ENCODE measurements at regions not wholly inside any gene's neighbourhood (a gene's known extent, or its start where the extent isn't known, plus 50 kb on each side); places are given as distances from the start of the nearest gene placed in this dataset.

- no peaks in the 10 kb centered on the region for H3K36me3 Mint-ChIP-seq (ENCODE audit: insufficient read depth)
- H3K4me3 Mint-ChIP-seq = no peak overlapping the region
- H3K27me3 Mint-ChIP-seq = peaks cover 9% of the 10 kb centered on the region
- no peak overlapping the region for H3K27ac Mint-ChIP-seq (ENCODE audit: low read depth)
- no peaks in the 10 kb centered on the region for H3K9me3 Mint-ChIP-seq
- ATAC-seq (replicated peaks; ENCODE audit: extremely low read depth, poor library complexity, severe bottlenecking) = no peak
- H3K4me1 Mint-ChIP-seq = no peaks in the 10 kb centered on the region
- DNase-seq (ENCODE audit: low spot score in 2 of 2) = no peak
These were observed 192.0 kb downstream of the SMIM20 start for GRCh38 chr4:26105815-26106699.

GRCh38 chr4:26106776-26107175, 192.8 kb downstream of the SMIM20 start:
- no peaks in the 10 kb centered on the region for H3K4me1 Mint-ChIP-seq
- H3K27me3 Mint-ChIP-seq = peaks cover 16% of the 10 kb centered on the region
- DNase-seq (ENCODE audit: low spot score in 2 of 2) (no peak), ATAC-seq (replicated peaks; ENCODE audit: extremely low read depth, poor library complexity, severe bottlenecking) (no peak)
- H3K36me3 Mint-ChIP-seq (ENCODE audit: insufficient read depth) = no peaks in the 10 kb centered on the region
- H3K4me3 Mint-ChIP-seq = no peak overlapping the region
- no peaks in the 10 kb centered on the region for H3K9me3 Mint-ChIP-seq
- no peak overlapping the region for H3K27ac Mint-ChIP-seq (ENCODE audit: low read depth)

- Mint-ChIP-seq H3K4me3 (no peak overlapping the region), H3K36me3 (ENCODE audit: insufficient read depth) (no peaks in the 10 kb centered on the region), H3K9me3 (no peaks in the 10 kb centered on the region), H3K4me1 (no peaks in the 10 kb centered on the region), H3K27ac (ENCODE audit: low read depth) (no peak overlapping the region), H3K27me3 (peaks cover 21% of the 10 kb centered on the region)
- DNase-seq (ENCODE audit: low spot score in 2 of 2) = no peak
- ATAC-seq (replicated peaks; ENCODE audit: extremely low read depth, poor library complexity, severe bottlenecking) = no peak
These were observed 194.0 kb downstream of the SMIM20 start for GRCh38 chr4:26108054-26108453.

- Mint-ChIP-seq H3K9me3 (peaks cover 5% of the 10 kb centered on the region), H3K36me3 (ENCODE audit: insufficient read depth) (no peaks in the 10 kb centered on the region), H3K4me1 (no peaks in the 10 kb centered on the region), H3K27ac (ENCODE audit: low read depth) (no peak overlapping the region), H3K4me3 (no peak overlapping the region), H3K27me3 (peaks cover 21% of the 10 kb centered on the region)
- no peak for ATAC-seq (replicated peaks; ENCODE audit: extremely low read depth, poor library complexity, severe bottlenecking)
- DNase-seq (ENCODE audit: low spot score in 2 of 2) = no peak
These were observed 196.5 kb downstream of the SMIM20 start for GRCh38 chr4:26110493-26110892.

GRCh38 chr4:26113339-26113940, 199.4 kb downstream of the SMIM20 start:
- Mint-ChIP-seq H3K9me3 (peaks cover 5% of the 10 kb centered on the region), H3K27ac (ENCODE audit: low read depth) (no peak overlapping the region), H3K4me1 (no peaks in the 10 kb centered on the region), H3K36me3 (ENCODE audit: insufficient read depth) (no peaks in the 10 kb centered on the region), H3K27me3 (peaks cover 30% of the 10 kb centered on the region), H3K4me3 (no peak overlapping the region)
- no peak for ATAC-seq (replicated peaks; ENCODE audit: extremely low read depth, poor library complexity, severe bottlenecking)
- DNase-seq (ENCODE audit: low spot score in 2 of 2) = no peak

GRCh38 chr4:26116057-26116456, 202.0 kb downstream of the SMIM20 start:
- H3K4me1 Mint-ChIP-seq = no peaks in the 10 kb centered on the region
- no peaks in the 10 kb centered on the region for H3K36me3 Mint-ChIP-seq (ENCODE audit: insufficient read depth)
- no peak overlapping the region for H3K4me3 Mint-ChIP-seq
- peaks cover 30% of the 10 kb centered on the region for H3K27me3 Mint-ChIP-seq
- H3K9me3 Mint-ChIP-seq = peaks cover 5% of the 10 kb centered on the region
- no peak for DNase-seq (ENCODE audit: low spot score in 2 of 2)
- H3K27ac Mint-ChIP-seq (ENCODE audit: low read depth) = no peak overlapping the region
- no peak for ATAC-seq (replicated peaks; ENCODE audit: extremely low read depth, poor library complexity, severe bottlenecking)

- Mint-ChIP-seq H3K27ac (ENCODE audit: low read depth) (no peak overlapping the region), H3K36me3 (ENCODE audit: insufficient read depth) (no peaks in the 10 kb centered on the region), H3K4me1 (no peaks in the 10 kb centered on the region), H3K4me3 (no peak overlapping the region), H3K9me3 (no peaks in the 10 kb centered on the region), H3K27me3 (peaks cover 18% of the 10 kb centered on the region)
- no peak for ATAC-seq (replicated peaks; ENCODE audit: extremely low read depth, poor library complexity, severe bottlenecking)
- DNase-seq (ENCODE audit: low spot score in 2 of 2) = no peak
These were observed 200.6 kb upstream of the RBPJ start for GRCh38 chr4:26120098-26120825.

GRCh38 chr4:26122690-26123089, 198.1 kb upstream of the RBPJ start:
- H3K36me3 Mint-ChIP-seq (ENCODE audit: insufficient read depth) = no peaks in the 10 kb centered on the region
- no peak for DNase-seq (ENCODE audit: low spot score in 2 of 2)
- no peaks in the 10 kb centered on the region for H3K9me3 Mint-ChIP-seq
- H3K4me3 Mint-ChIP-seq = no peak overlapping the region
- H3K27ac Mint-ChIP-seq (ENCODE audit: low read depth) = no peak overlapping the region
- H3K4me1 Mint-ChIP-seq = peaks cover 10% of the 10 kb centered on the region
- no peak for ATAC-seq (replicated peaks; ENCODE audit: extremely low read depth, poor library complexity, severe bottlenecking)
- peaks cover 21% of the 10 kb centered on the region for H3K27me3 Mint-ChIP-seq

GRCh38 chr4:26124753-26125321, 196.0 kb upstream of the RBPJ start:
- DNase-seq (ENCODE audit: low spot score in 2 of 2) (no peak), ATAC-seq (replicated peaks; ENCODE audit: extremely low read depth, poor library complexity, severe bottlenecking) (no peak)
- Mint-ChIP-seq H3K36me3 (ENCODE audit: insufficient read depth) (no peaks in the 10 kb centered on the region), H3K27ac (ENCODE audit: low read depth) (no peak overlapping the region), H3K4me1 (peaks cover 10% of the 10 kb centered on the region), H3K4me3 (no peak overlapping the region), H3K27me3 (peaks cover 13% of the 10 kb centered on the region), H3K9me3 (peaks cover 5% of the 10 kb centered on the region)

GRCh38 chr4:26126143-26126718, 194.6 kb upstream of the RBPJ start:
- Mint-ChIP-seq H3K9me3 (peaks cover 5% of the 10 kb centered on the region), H3K4me1 (peaks cover 19% of the 10 kb centered on the region), H3K4me3 (no peak overlapping the region), H3K36me3 (ENCODE audit: insufficient read depth) (peaks cover 2% of the 10 kb centered on the region), H3K27me3 (peaks cover 12% of the 10 kb centered on the region), H3K27ac (ENCODE audit: low read depth) (no peak overlapping the region)
- DNase-seq (ENCODE audit: low spot score in 2 of 2) = no peak
- ATAC-seq (replicated peaks; ENCODE audit: extremely low read depth, poor library complexity, severe bottlenecking) = no peak

GRCh38 chr4:26126994-26127393, 193.8 kb upstream of the RBPJ start:
- Mint-ChIP-seq H3K4me3 (no peak overlapping the region), H3K27me3 (peaks cover 12% of the 10 kb centered on the region), H3K36me3 (ENCODE audit: insufficient read depth) (peaks cover 2% of the 10 kb centered on the region), H3K9me3 (peaks cover 5% of the 10 kb centered on the region), H3K27ac (ENCODE audit: low read depth) (no peak overlapping the region), H3K4me1 (peaks cover 27% of the 10 kb centered on the region)
- no peak for ATAC-seq (replicated peaks; ENCODE audit: extremely low read depth, poor library complexity, severe bottlenecking)
- DNase-seq (ENCODE audit: low spot score in 2 of 2) = no peak

GRCh38 chr4:26127851-26128337, 192.9 kb upstream of the RBPJ start:
- Mint-ChIP-seq H3K9me3 (peaks cover 5% of the 10 kb centered on the region), H3K36me3 (ENCODE audit: insufficient read depth) (peaks cover 2% of the 10 kb centered on the region), H3K27ac (ENCODE audit: low read depth) (no peak overlapping the region), H3K27me3 (peaks cover 12% of the 10 kb centered on the region), H3K4me3 (no peak overlapping the region), H3K4me1 (peaks cover 36% of the 10 kb centered on the region)
- DNase-seq (ENCODE audit: low spot score in 2 of 2) = no peak
- no peak for ATAC-seq (replicated peaks; ENCODE audit: extremely low read depth, poor library complexity, severe bottlenecking)
